Prostate gland (tissue), 2 donors: ENCODE measurements at regions not wholly inside any gene's neighbourhood (a gene's known extent, or its start where the extent isn't known, plus 50 kb on each side); places are given as distances from the start of the nearest gene placed in this dataset.

ENCODE experiments used
- CTCF ChIP-seq, 4 experiments: fragments of 200-600 bp in 2 of 4; fragments of 450-650 bp in 2 of 4; sonication (generic) in 2 of 4; IDR thresholded peaks; 1 replicate in 3 of 4; 2 replicates in 1 of 4; pipeline ENCODE4 v1.5.1; 2016 to 2019; ENCODE audit warnings: antibody characterized with exemption in 4 of 4, mild to moderate bottlenecking in 2 of 4, moderate library complexity in 2 of 4
- POLR2A ChIP-seq: fragments of 450-650 bp; IDR thresholded peaks from one replicate; pipeline ENCODE4 v1.6.1; 2016; ENCODE audit warnings: antibody characterized with exemption, mild to moderate bottlenecking

GRCh38 chr15:93415576-93415975 is 326.6 kb upstream of the RGMA start:
- no peak for TF ChIP-seq CTCF (IDR thresholded peaks at IDR 0.05)
- no peak for TF ChIP-seq POLR2A
